SK-N-SH treated with all-trans-retinoic acid at 6 μM for 48 hours (cell line): ENCODE measurements at regions not wholly inside any gene's neighbourhood (a gene's known extent, or its start where the extent isn't known, plus 50 kb on each side); places are given as distances from the start of the nearest gene placed in this dataset.

Source experiments
- ATAC-seq: fragments of 200-7000 bp; cut with Tn5 transposase; 3 replicates; pipeline ENCODE4 v1.9.1; 2020; ENCODE audit warnings: mild to moderate bottlenecking, moderate library complexity
- ARNTL ChIP-seq: fragments of 450-650 bp; formaldehyde crosslinking; IDR thresholded peaks from 2 replicates; pipeline ENCODE4 v1.5.0; 2020; ENCODE audit warnings: low read depth, mild to moderate bottlenecking, moderate library complexity, borderline replicate concordance
- BACH2 ChIP-seq: fragments of 250-450 bp; sonication (Bioruptor Pico); IDR thresholded peaks from 2 replicates; pipeline ENCODE4 v1.9.0; 2021; ENCODE audit warnings: mild to moderate bottlenecking, borderline replicate concordance
- CSDC2 ChIP-seq: fragments of 250-450 bp; sonication (Bioruptor Pico); IDR thresholded peaks from 2 replicates; pipeline ENCODE4 v1.5.0; 2020; ENCODE audit warnings: mild to moderate bottlenecking, moderate library complexity
- CSRNP3 ChIP-seq: fragments of 250-450 bp; sonication (Bioruptor Pico); IDR thresholded peaks from 2 replicates; pipeline ENCODE4 v1.5.1; 2021; ENCODE audit warnings: mild to moderate bottlenecking, moderate library complexity
- ESRRG ChIP-seq: fragments of 250-450 bp; sonication (Bioruptor Pico); IDR thresholded peaks from 2 replicates; pipeline ENCODE4 v1.6.1; 2021; ENCODE audit warnings: mild to moderate bottlenecking
- GLIS3 ChIP-seq: fragments of 250-450 bp; sonication (Bioruptor Pico); IDR thresholded peaks from 2 replicates; pipeline ENCODE4 v1.5.0; 2020; ENCODE audit warnings: mild to moderate bottlenecking, moderate library complexity
- ISL1 ChIP-seq: fragments of 250-450 bp; sonication (Bioruptor Pico); IDR thresholded peaks from 2 replicates; pipeline ENCODE4 v2.1.2; 2022; ENCODE audit warnings: mild to moderate bottlenecking, moderate library complexity
- PATZ1 ChIP-seq: fragments of 250-450 bp; sonication (Bioruptor Pico); IDR thresholded peaks from 2 replicates; pipeline ENCODE4 v1.8.0; 2020; ENCODE audit warnings: mild to moderate bottlenecking, moderate library complexity, borderline replicate concordance
- POU6F1 ChIP-seq: fragments of 250-450 bp; sonication (Bioruptor Pico); IDR thresholded peaks from 2 replicates; pipeline ENCODE4 v1.8.0; 2021; ENCODE audit warnings: low read depth, mild to moderate bottlenecking, moderate library complexity, borderline replicate concordance
- PPARA ChIP-seq: fragments of 250-450 bp; sonication (Bioruptor Pico); IDR thresholded peaks from 2 replicates; pipeline ENCODE4 v1.5.0; 2020; ENCODE audit warnings: mild to moderate bottlenecking, borderline replicate concordance
- SNAI2 ChIP-seq: fragments of 250-450 bp; sonication (Bioruptor Pico); IDR thresholded peaks from 2 replicates; pipeline ENCODE4 v1.5.0; 2020; ENCODE audit warnings: mild to moderate bottlenecking, moderate library complexity
- TOX ChIP-seq: fragments of 250-450 bp; sonication (Bioruptor Pico); IDR thresholded peaks from 2 replicates; pipeline ENCODE4 v1.8.0; 2021; ENCODE audit warnings: mild to moderate bottlenecking, moderate library complexity, borderline replicate concordance
- TSHZ2 ChIP-seq: fragments of 250-450 bp; sonication (Bioruptor Pico); IDR thresholded peaks from 2 replicates; pipeline ENCODE4 v1.5.0; 2020; ENCODE audit warnings: mild to moderate bottlenecking, moderate library complexity
- ZC3H10 ChIP-seq: fragments of 250-450 bp; sonication (Bioruptor Pico); IDR thresholded peaks from 2 replicates; pipeline ENCODE4 v1.5.1; 2021; ENCODE audit warnings: mild to moderate bottlenecking, moderate library complexity
- ZFP3 ChIP-seq: fragments of 250-450 bp; sonication (Bioruptor Pico); IDR thresholded peaks from 2 replicates; pipeline ENCODE4 v1.5.0; 2020; ENCODE audit warnings: mild to moderate bottlenecking, moderate library complexity
- ZFP30 ChIP-seq: fragments of 450-650 bp; formaldehyde crosslinking; IDR thresholded peaks from 2 replicates; pipeline ENCODE4 v1.5.0; 2022; ENCODE audit warnings: mild to moderate bottlenecking, moderate library complexity
- ZNF565 ChIP-seq: fragments of 450-650 bp; formaldehyde crosslinking; conservative IDR thresholded peaks from 2 replicates; pipeline ENCODE4 v1.5.0; 2020; ENCODE audit warnings: low read depth, mild to moderate bottlenecking, moderate library complexity
- ZNF70 ChIP-seq: fragments of 450-650 bp; formaldehyde crosslinking; IDR thresholded peaks from 2 replicates; pipeline ENCODE4 v1.5.0; 2020; ENCODE audit warnings: mild to moderate bottlenecking, moderate library complexity
- ZNF8 ChIP-seq: fragments of 450-650 bp; formaldehyde crosslinking; IDR thresholded peaks from 2 replicates; pipeline ENCODE4 v1.5.0; 2020; ENCODE audit warnings: mild to moderate bottlenecking, moderate library complexity

GRCh38 chr4:65193985-65194384, 476.3 kb downstream of the EPHA5 start:
- ATAC-seq = no peak
- TF ChIP-seq ZNF565 (CRISPR knock-in tag) (no peak), SNAI2 (CRISPR knock-in tag) (no peak), GLIS3 (CRISPR knock-in tag) (no peak), ARNTL (CRISPR knock-in tag) (no peak), BACH2 (CRISPR knock-in tag) (no peak), TSHZ2 (no peak), CSDC2 (CRISPR knock-in tag) (no peak), ZFP30 (CRISPR knock-in tag) (no peak), ZFP3 (no peak), TOX (no peak), ZNF8 (no peak), ESRRG (CRISPR knock-in tag) (no peak), CSRNP3 (CRISPR knock-in tag) (no peak), ISL1 (no peak), PPARA (CRISPR knock-in tag) (no peak)

- ATAC-seq = no peak
These were observed 479.5 kb downstream of the EPHA5 start for GRCh38 chr4:65190780-65191179.

More at GRCh38 chr4:65190780-65191179, 479.5 kb downstream of the EPHA5 start:
- TF ChIP-seq ZNF8 (no peak), CSRNP3 (CRISPR knock-in tag) (no peak), ARNTL (CRISPR knock-in tag) (no peak), ESRRG (CRISPR knock-in tag) (no peak), POU6F1 (no peak), ISL1 (no peak), CSDC2 (CRISPR knock-in tag) (no peak), GLIS3 (CRISPR knock-in tag) (no peak), ZC3H10 (CRISPR knock-in tag) (no peak), ZNF70 (CRISPR knock-in tag) (no peak), PATZ1 (no peak)
